A673 (cell line): ENCODE measurements at regions not wholly inside any gene's neighbourhood (a gene's known extent, or its start where the extent isn't known, plus 50 kb on each side); places are given as distances from the start of the nearest gene placed in this dataset.

Experiments used
- BruUV-seq: library from RNA; stranded (reverse); fragments of 400-500 nt; replicated peaks from 2 replicates; lab custom pipeline; 2021; lab: Mats Ljungman, UMichigan
- CTCF ChIA-PET: fragments of 300-600 bp; sonication (Branson Sonifier 250); formaldehyde crosslinking; loops from one replicate; lab custom pipeline; 2022; ENCODE audit warnings: antibody characterized with exemption; lab: Charles Lee
- POLR2A ChIA-PET: fragments of 300-600 bp; sonication (Branson Sonifier 250); formaldehyde crosslinking; loops from one replicate; lab custom pipeline; 2022; ENCODE audit warnings: antibody characterized with exemption; ENCODE audit not compliant: low non-redundant PET; lab: Charles Lee
- DNase-seq: peaks from one replicate; pipeline ENCODE4 v3.0.0-alpha.2; 2015; ENCODE audit warnings: low spot score
- H3K27ac ChIP-seq: fragments of 200-600 bp; sonication (generic); 2 replicates; pipeline ENCODE4 v1.5.1; 2016; ENCODE audit warnings: mixed run types, low read depth, mild to moderate bottlenecking, mixed read lengths, antibody characterized with exemption, low read length; ENCODE audit not compliant: poor library complexity, severe bottlenecking
- H3K27me3 ChIP-seq: fragments of 200-600 bp; sonication (generic); replicated peaks from 2 replicates; pipeline ENCODE4 v1.6.1; 2017; ENCODE audit warnings: mixed run types, low read depth, mild to moderate bottlenecking, mixed read lengths, antibody characterized with exemption, low read length; ENCODE audit not compliant: insufficient read depth, poor library complexity
- H3K36me3 ChIP-seq: fragments of 200-600 bp; sonication (generic); 2 replicates; pipeline ENCODE4 v1.6.1; 2016; ENCODE audit warnings: mixed run types, mild to moderate bottlenecking, mixed read lengths, antibody characterized with exemption, low read length; ENCODE audit not compliant: insufficient read depth, poor library complexity, severe bottlenecking
- H3K4me1 ChIP-seq: fragments of 200-600 bp; sonication (generic); 2 replicates; pipeline ENCODE4 v1.6.1; 2017; ENCODE audit warnings: mixed run types, mild to moderate bottlenecking, mixed read lengths, antibody characterized with exemption, low read length; ENCODE audit not compliant: insufficient read depth, poor library complexity, severe bottlenecking
- H3K4me3 ChIP-seq: fragments of 200-600 bp; sonication (generic); 2 replicates; pipeline ENCODE4 v1.5.1; 2016; ENCODE audit warnings: low read depth, mixed run types, mild to moderate bottlenecking, mixed read lengths, low read length; ENCODE audit not compliant: poor library complexity, severe bottlenecking
- H3K9me3 ChIP-seq: fragments of 200-600 bp; sonication (generic); 2 replicates; pipeline ENCODE4 v1.6.1; 2016; ENCODE audit warnings: mixed run types, low read depth, mild to moderate bottlenecking, mixed read lengths, antibody characterized with exemption, low read length; ENCODE audit not compliant: poor library complexity, severe bottlenecking
- CTCF ChIP-seq: fragments of 300-800, 200-600 bp; sonication (generic); conservative IDR thresholded peaks from 2 replicates; pipeline ENCODE4 v1.5.1; 2017; ENCODE audit warnings: low read depth, mild to moderate bottlenecking, antibody characterized with exemption, low read length, moderate library complexity, mixed read lengths
- EZH2 ChIP-seq: fragments of 200-600 bp; sonication (generic); IDR thresholded peaks from 2 replicates; pipeline ENCODE4 v1.6.1; 2017; ENCODE audit warnings: borderline replicate concordance, low read depth, mild to moderate bottlenecking, mixed read lengths, antibody characterized with exemption, low read length; ENCODE audit not compliant: poor library complexity, severe bottlenecking
- intact Hi-C: fragments of 100-400 bp; cut with micrococcal nuclease; formaldehyde crosslinking; loops from one replicate; pipeline ENCODE4 v1.10.0; 2022; ENCODE audit not compliant: unreplicated experiment

- Histone ChIP-seq H3K27ac (no peak overlapping the region), H3K27me3 (no peaks in the 10 kb centered on the region), H3K36me3 (no peaks in the 10 kb centered on the region), H3K9me3 (no peaks in the 10 kb centered on the region), H3K4me1 (no peaks in the 10 kb centered on the region), H3K4me3 (no peak overlapping the region)
- DNase-seq: no peak
- no TSS peak for BruUV-seq
- intact Hi-C loops: no loop called here
- CTCF ChIA-PET: no interaction called here
- POLR2A ChIA-PET: no interaction called here
- no peak for TF ChIP-seq CTCF
- TF ChIP-seq EZH2: no peak
Observed at GRCh38 chr1:96651517-96651916, 70.1 kb upstream of the PTBP2 start.

DNA sequence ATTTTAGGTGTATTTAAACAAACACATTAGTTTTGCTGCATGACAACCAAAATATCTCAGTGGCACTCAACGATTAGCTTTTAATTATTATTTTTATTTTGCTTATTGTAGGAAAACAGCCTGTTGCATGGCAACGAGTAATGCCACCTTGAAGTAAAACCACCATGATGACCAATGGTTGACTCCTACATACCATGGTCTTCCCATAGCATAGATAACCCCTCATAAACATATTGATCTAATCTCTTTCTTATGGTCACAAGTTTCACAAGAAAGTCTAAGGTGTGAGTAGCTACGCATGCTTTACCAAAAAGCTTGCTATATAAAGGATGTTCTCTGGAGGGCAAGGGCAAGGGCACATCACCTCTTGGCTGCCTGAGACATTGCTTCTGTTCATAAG is 61.5 kb upstream of the PTBP2 start:
- no TSS peak for BruUV-seq
- no peak for DNase-seq
- no peak for TF ChIP-seq CTCF
- TF ChIP-seq EZH2: no peak
- POLR2A ChIA-PET: no interaction called here
- Histone ChIP-seq H3K36me3 (no peaks in the 10 kb centered on the region), H3K4me3 (no peak overlapping the region), H3K9me3 (no peaks in the 10 kb centered on the region), H3K4me1 (no peaks in the 10 kb centered on the region), H3K27ac (no peak overlapping the region), H3K27me3 (no peaks in the 10 kb centered on the region)
- intact Hi-C loops: no loop called here
- CTCF ChIA-PET: no interaction called here

GRCh38 chr1:96660503-96660902 is 61.1 kb upstream of the PTBP2 start:
- Histone ChIP-seq H3K9me3 (no peaks in the 10 kb centered on the region), H3K27me3 (no peaks in the 10 kb centered on the region), H3K36me3 (no peaks in the 10 kb centered on the region), H3K27ac (no peak overlapping the region), H3K4me3 (no peak overlapping the region), H3K4me1 (no peaks in the 10 kb centered on the region)
- CTCF ChIA-PET: no interaction called here
- intact Hi-C loops: no loop called here
- no TSS peak for BruUV-seq
- DNase-seq: no peak
- POLR2A ChIA-PET: no interaction called here
- TF ChIP-seq CTCF (no peak), EZH2 (no peak)
